ENCODE measurements at regions not wholly inside any gene's neighbourhood (a gene's known extent, or its start where the extent isn't known, plus 50 kb on each side); places are given as distances from the start of the nearest gene placed in this dataset.

DNA sequence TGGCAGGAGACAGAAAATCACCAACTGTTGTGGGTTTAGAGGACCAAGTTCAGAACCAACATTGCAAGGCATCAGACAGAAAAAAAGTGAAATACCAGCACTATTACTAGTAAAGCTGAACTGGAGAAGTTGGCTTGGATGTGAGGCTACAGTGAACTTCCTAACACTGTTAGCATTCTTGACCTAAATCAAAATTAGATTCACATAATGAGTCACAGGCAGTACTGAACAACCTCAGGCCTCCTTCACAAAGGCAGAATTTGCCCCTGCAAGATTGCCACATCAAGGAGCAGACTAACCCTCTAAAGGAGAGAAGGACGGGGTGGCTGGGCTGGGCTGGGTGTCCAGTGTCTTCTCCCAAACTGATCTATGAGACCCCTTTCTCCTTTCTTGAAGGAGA, 539.7 kb downstream of the SNAPC1 start:
- TF ChIP-seq, protein P1, sequence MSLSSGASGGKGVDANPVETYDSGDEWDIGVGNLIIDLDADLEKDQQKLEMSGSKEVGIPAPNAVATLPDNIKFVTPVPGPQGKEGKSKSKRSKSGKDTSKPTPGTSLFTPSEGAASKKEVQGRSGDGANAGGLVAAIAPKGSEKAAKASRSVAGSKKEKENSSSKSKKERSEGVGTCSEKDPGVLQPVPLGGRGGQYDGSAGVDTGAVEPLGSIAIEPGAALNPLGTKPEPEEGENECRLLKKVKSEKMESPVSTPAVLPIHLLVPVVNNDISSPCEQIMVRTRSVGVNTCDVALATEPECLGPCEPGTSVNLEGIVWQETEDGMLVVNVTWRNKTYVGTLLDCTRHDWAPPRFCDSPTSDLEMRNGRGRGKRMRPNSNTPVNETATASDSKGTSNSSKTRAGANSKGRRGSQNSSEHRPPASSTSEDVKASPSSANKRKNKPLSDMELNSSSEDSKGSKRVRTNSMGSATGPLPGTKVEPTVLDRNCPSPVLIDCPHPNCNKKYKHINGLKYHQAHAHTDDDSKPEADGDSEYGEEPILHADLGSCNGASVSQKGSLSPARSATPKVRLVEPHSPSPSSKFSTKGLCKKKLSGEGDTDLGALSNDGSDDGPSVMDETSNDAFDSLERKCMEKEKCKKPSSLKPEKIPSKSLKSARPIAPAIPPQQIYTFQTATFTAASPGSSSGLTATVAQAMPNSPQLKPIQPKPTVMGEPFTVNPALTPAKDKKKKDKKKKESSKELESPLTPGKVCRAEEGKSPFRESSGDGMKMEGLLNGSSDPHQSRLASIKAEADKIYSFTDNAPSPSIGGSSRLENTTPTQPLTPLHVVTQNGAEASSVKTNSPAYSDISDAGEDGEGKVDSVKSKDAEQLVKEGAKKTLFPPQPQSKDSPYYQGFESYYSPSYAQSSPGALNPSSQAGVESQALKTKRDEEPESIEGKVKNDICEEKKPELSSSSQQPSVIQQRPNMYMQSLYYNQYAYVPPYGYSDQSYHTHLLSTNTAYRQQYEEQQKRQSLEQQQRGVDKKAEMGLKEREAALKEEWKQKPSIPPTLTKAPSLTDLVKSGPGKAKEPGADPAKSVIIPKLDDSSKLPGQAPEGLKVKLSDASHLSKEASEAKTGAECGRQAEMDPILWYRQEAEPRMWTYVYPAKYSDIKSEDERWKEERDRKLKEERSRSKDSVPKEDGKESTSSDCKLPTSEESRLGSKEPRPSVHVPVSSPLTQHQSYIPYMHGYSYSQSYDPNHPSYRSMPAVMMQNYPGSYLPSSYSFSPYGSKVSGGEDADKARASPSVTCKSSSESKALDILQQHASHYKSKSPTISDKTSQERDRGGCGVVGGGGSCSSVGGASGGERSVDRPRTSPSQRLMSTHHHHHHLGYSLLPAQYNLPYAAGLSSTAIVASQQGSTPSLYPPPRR (CRISPR knock-in tag; IDR thresholded peaks at IDR 0.05; ENCODE audit: borderline replicate concordance) = no peak
- TF ChIP-seq, protein P2, sequence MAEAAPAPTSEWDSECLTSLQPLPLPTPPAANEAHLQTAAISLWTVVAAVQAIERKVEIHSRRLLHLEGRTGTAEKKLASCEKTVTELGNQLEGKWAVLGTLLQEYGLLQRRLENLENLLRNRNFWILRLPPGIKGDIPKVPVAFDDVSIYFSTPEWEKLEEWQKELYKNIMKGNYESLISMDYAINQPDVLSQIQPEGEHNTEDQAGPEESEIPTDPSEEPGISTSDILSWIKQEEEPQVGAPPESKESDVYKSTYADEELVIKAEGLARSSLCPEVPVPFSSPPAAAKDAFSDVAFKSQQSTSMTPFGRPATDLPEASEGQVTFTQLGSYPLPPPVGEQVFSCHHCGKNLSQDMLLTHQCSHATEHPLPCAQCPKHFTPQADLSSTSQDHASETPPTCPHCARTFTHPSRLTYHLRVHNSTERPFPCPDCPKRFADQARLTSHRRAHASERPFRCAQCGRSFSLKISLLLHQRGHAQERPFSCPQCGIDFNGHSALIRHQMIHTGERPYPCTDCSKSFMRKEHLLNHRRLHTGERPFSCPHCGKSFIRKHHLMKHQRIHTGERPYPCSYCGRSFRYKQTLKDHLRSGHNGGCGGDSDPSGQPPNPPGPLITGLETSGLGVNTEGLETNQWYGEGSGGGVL (CRISPR knock-in tag; IDR thresholded peaks at IDR 0.05) = no peak
- TF ChIP-seq MEF2D (tag; conservative IDR thresholded peaks at IDR 0.05; ENCODE audit: low read depth) = no peak
- TF ChIP-seq JUNB (CRISPR knock-in tag; conservative IDR thresholded peaks at IDR 0.05) = no peak
- TF ChIP-seq ZKSCAN8 (CRISPR knock-in tag; IDR thresholded peaks at IDR 0.05) = no peak
- TF ChIP-seq, protein P3, sequence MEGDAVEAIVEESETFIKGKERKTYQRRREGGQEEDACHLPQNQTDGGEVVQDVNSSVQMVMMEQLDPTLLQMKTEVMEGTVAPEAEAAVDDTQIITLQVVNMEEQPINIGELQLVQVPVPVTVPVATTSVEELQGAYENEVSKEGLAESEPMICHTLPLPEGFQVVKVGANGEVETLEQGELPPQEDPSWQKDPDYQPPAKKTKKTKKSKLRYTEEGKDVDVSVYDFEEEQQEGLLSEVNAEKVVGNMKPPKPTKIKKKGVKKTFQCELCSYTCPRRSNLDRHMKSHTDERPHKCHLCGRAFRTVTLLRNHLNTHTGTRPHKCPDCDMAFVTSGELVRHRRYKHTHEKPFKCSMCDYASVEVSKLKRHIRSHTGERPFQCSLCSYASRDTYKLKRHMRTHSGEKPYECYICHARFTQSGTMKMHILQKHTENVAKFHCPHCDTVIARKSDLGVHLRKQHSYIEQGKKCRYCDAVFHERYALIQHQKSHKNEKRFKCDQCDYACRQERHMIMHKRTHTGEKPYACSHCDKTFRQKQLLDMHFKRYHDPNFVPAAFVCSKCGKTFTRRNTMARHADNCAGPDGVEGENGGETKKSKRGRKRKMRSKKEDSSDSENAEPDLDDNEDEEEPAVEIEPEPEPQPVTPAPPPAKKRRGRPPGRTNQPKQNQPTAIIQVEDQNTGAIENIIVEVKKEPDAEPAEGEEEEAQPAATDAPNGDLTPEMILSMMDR (IDR thresholded peaks at IDR 0.05 in 2 of 3, conservative IDR thresholded peaks at IDR 0.05 in 1 of 3; ENCODE audit: insufficient read depth in 2 of 3, low read depth in 1 of 3, low read length in 3 of 3) = no peak
- TF ChIP-seq RFX5 (IDR thresholded peaks at IDR 0.05; ENCODE audit: low read depth, low read length) = no peak
- TF ChIP-seq ZNF239 (CRISPR knock-in tag; IDR thresholded peaks at IDR 0.05) = no peak
